Endothelial cell of umbilical vein (primary cell): ENCODE measurements at regions not wholly inside any gene's neighbourhood (a gene's known extent, or its start where the extent isn't known, plus 50 kb on each side); places are given as distances from the start of the nearest gene placed in this dataset.

ENCODE experiments used
- BruUV-seq: library from RNA; stranded (reverse); fragments of 400-500 nt; replicated peaks from 2 replicates; lab custom pipeline; 2021; lab: Mats Ljungman, UMichigan
- CTCF ChIA-PET: fragments of 300-600, 350-600 bp; sonication (Branson Sonifier 250); formaldehyde crosslinking; loops from one replicate; lab custom pipeline; 2021; ENCODE audit warnings: antibody characterized with exemption, inconsistent platforms; lab: Charles Lee
- POLR2A ChIA-PET: fragments of 300-600, 350-600 bp; sonication (Branson Sonifier 250); formaldehyde crosslinking; loops from one replicate; lab custom pipeline; 2021; ENCODE audit warnings: antibody characterized with exemption, inconsistent platforms; lab: Charles Lee
- DNase-seq: peaks from one replicate; pipeline ENCODE4 v3.0.0-alpha.2; 2011; ENCODE audit warnings: low read depth, low spot score
- FAIRE-seq: peaks from 2 replicates; lab custom pipeline; 2011; peaks lifted over from hg19 to GRCh38; lab: Jason Lieb, UNC
- H2AFZ ChIP-seq: 2 replicates; pipeline ENCODE4 v1.6.0; 2012; ENCODE audit warnings: low read depth, low read length, control low read depth, inconsistent platforms
- H3K27ac ChIP-seq: 2 replicates; pipeline ENCODE4 v1.5.1; 2011; ENCODE audit warnings: low read depth, mild to moderate bottlenecking, control low read depth, low read length, moderate library complexity; ENCODE audit not compliant: insufficient read depth
- H3K27me3 ChIP-seq, 2 experiments: 2 replicates each; pipeline versions ENCODE4 v1.6.0 to v1.6.1; 2011; ENCODE audit warnings: low read length in 2 of 2, mixed read lengths in 1 of 2; ENCODE audit not compliant: control insufficient read depth in 2 of 2, insufficient read depth in 2 of 2
- H3K36me3 ChIP-seq, 2 experiments: 2 replicates in 1 of 2; 3 replicates in 1 of 2; pipeline ENCODE4 v1.5.1; 2011; ENCODE audit warnings: low read length in 2 of 2, mild to moderate bottlenecking in 1 of 2, moderate library complexity in 1 of 2; ENCODE audit not compliant: control insufficient read depth in 2 of 2, insufficient read depth in 2 of 2; ENCODE audit errors: extremely low read depth in 1 of 2
- H3K4me1 ChIP-seq: 3 replicates; pipeline ENCODE4 v1.5.1; 2011; ENCODE audit warnings: mild to moderate bottlenecking, low read length; ENCODE audit not compliant: control insufficient read depth, insufficient read depth; ENCODE audit errors: extremely low read depth
- H3K4me2 ChIP-seq: 2 replicates; pipeline ENCODE4 v1.6.1; 2011; ENCODE audit warnings: low read length, control low read depth, mixed read lengths; ENCODE audit not compliant: insufficient read depth
- H3K4me3 ChIP-seq, 3 experiments: fragments of 200-600 bp in 1 of 3; sonication (generic), shearing (Covaris generic) in 1 of 3; replicated peaks in 1 of 3; 2 replicates each; pipeline ENCODE4 v1.5.1; 2011 to 2016; ENCODE audit warnings: control low read depth in 3 of 3, low read length in 3 of 3, mild to moderate bottlenecking in 2 of 3, inconsistent platforms in 1 of 3, low read depth in 1 of 3, moderate library complexity in 1 of 3; ENCODE audit not compliant: insufficient read depth in 1 of 3
- H3K79me2 ChIP-seq: 2 replicates; pipeline ENCODE4 v1.6.0; 2012; ENCODE audit warnings: low read length, inconsistent platforms; ENCODE audit not compliant: control insufficient read depth, insufficient read depth
- H3K9ac ChIP-seq: replicated peaks from 2 replicates; pipeline ENCODE3; 2011; ENCODE audit warnings: low read length, control low read depth; ENCODE audit not compliant: insufficient read depth; ENCODE audit errors: extremely low read depth
- H3K9me1 ChIP-seq: replicated peaks from 3 replicates; pipeline ENCODE4 v1.6.0; 2011; ENCODE audit warnings: mild to moderate bottlenecking, low read length; ENCODE audit not compliant: control insufficient read depth, insufficient read depth; ENCODE audit errors: extremely low read depth
- H3K9me3 ChIP-seq: replicated peaks from 2 replicates; pipeline ENCODE4 v1.5.1; 2012; ENCODE audit warnings: low read length, inconsistent platforms; ENCODE audit not compliant: control insufficient read depth, insufficient read depth
- H4K20me1 ChIP-seq: replicated peaks from 2 replicates; pipeline ENCODE3; 2011; ENCODE audit warnings: mild to moderate bottlenecking, low read length; ENCODE audit not compliant: control insufficient read depth, insufficient read depth; ENCODE audit errors: extremely low read depth
- CTCF ChIP-seq, 2 donors: IDR thresholded peaks; 1 replicate in 1 of 2; 2 replicates in 1 of 2; pipeline ENCODE4 v1.5.1; 2011; ENCODE audit warnings: low read length in 2 of 2, mild to moderate bottlenecking in 2 of 2, moderate library complexity in 2 of 2, control low read depth in 1 of 2, inconsistent platforms in 1 of 2, low read depth in 1 of 2; ENCODE audit not compliant: insufficient read depth in 1 of 2; ENCODE audit errors: extremely low read depth in 1 of 2
- EZH2 ChIP-seq: IDR thresholded peaks from 2 replicates; pipeline ENCODE4 v1.6.1; 2012; ENCODE audit warnings: borderline replicate concordance, low read depth, mild to moderate bottlenecking, moderate library complexity, low read length, inconsistent platforms; ENCODE audit not compliant: severe bottlenecking
- GATA2 ChIP-seq: IDR thresholded peaks from 2 replicates; pipeline ENCODE4 v1.7.0; 2011; ENCODE audit warnings: low read depth, mild to moderate bottlenecking, moderate library complexity, mixed read lengths, low read length; ENCODE audit not compliant: insufficient read length, insufficient read depth
- JUN ChIP-seq: IDR thresholded peaks from 2 replicates; pipeline ENCODE4 v1.6.1; 2011; ENCODE audit warnings: borderline replicate concordance, low read depth; ENCODE audit not compliant: insufficient read length, insufficient read depth
- MYC ChIP-seq: IDR thresholded peaks from one replicate; pipeline ENCODE4 v1.6.1; 2011; ENCODE audit warnings: mild to moderate bottlenecking, low read depth, low read length
- POLR2A ChIP-seq: IDR thresholded peaks from 2 replicates; pipeline ENCODE4 v1.6.1; 2012; ENCODE audit warnings: low read depth, mild to moderate bottlenecking, control low read depth, low read length
- POLR2AphosphoS5 ChIP-seq: IDR thresholded peaks from 2 replicates; pipeline ENCODE4 v1.6.1; 2012; ENCODE audit warnings: low read depth, mild to moderate bottlenecking, control low read depth, low read length, moderate library complexity; ENCODE audit not compliant: insufficient read depth
- dilution Hi-C: fragments of 300-500 bp; cut with MboI; formaldehyde crosslinking; loops from one replicate; pipeline ENCODE4 v1.15.0; 2019; ENCODE audit warnings: low sequenced_read_pairs; ENCODE audit not compliant: extremely low pct_ligation_motif_present
- intact Hi-C: fragments of 100-400 bp; cut with micrococcal nuclease; formaldehyde crosslinking; loops from one replicate; pipeline ENCODE4 v1.10.0; 2022
- TF ChIP-seq, protein P1 (sequence below): IDR thresholded peaks from 2 replicates; pipeline ENCODE4 v1.6.1; 2011; ENCODE audit not compliant: insufficient read depth, insufficient read length

GRCh38 chr1:67627906-67628305 is 57.1 kb upstream of the GADD45A start:
- dilution Hi-C loops, result no loop called here
- peak overlapping the region; percentile 98 for H3K27ac ChIP-seq
- no peak for TF ChIP-seq JUN
- TF ChIP-seq, protein P1, sequence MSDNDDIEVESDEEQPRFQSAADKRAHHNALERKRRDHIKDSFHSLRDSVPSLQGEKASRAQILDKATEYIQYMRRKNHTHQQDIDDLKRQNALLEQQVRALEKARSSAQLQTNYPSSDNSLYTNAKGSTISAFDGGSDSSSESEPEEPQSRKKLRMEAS, result no peak
- TF ChIP-seq POLR2A, result no peak
- no peak for TF ChIP-seq GATA2
- TF ChIP-seq MYC, result no peak
- no peak for TF ChIP-seq POLR2AphosphoS5
- TF ChIP-seq EZH2, result no peak
- TF ChIP-seq CTCF (IDR thresholded peaks at IDR 0.05; ENCODE audit: extremely low read depth in 1 of 2, insufficient read depth in 1 of 2, low read depth in 1 of 2, low read length in 2 of 2), result no peak
- H3K4me2 ChIP-seq, result no peak overlapping the region
- peaks cover 56% of the 10 kb centered on the region for H3K4me1 ChIP-seq
- no peak overlapping the region for H3K9ac ChIP-seq
- no peaks in the 10 kb centered on the region for H3K79me2 ChIP-seq
- no peaks in the 10 kb centered on the region for H3K27me3 ChIP-seq
- no peaks in the 10 kb centered on the region for H3K36me3 ChIP-seq
- no TSS peak for BruUV-seq
- H3K9me3 ChIP-seq, result no peaks in the 10 kb centered on the region
- H3K4me3 ChIP-seq, result no peak overlapping the region
- intact Hi-C loops, result loop anchor here (2.0 to 5.0 kb wide), 3 partner anchors 15 to 204 kb away; partner anchors contain the start of gene GNG12
- H2AFZ ChIP-seq, result no peak overlapping the region
- ChIA-PET POLR2A (interaction anchor here (2.2 kb wide), 1 partner anchor 57 kb away, joined by 9 read pairs; the partner anchor contains the start of gene GADD45A), CTCF (interaction anchor here (1.5 kb wide), 1 partner anchor 57 kb away, joined by 7 read pairs; the partner anchor contains the start of gene GADD45A)
- FAIRE-seq (no peak), DNase-seq (no peak)
- H4K20me1 ChIP-seq, result no peaks in the 10 kb centered on the region
- H3K9me1 ChIP-seq, result no peaks in the 10 kb centered on the region
